Inflammatory macrophage treated with lipopolysaccharide for 4 hours (primary cell): ENCODE measurements at regions not wholly inside any gene's neighbourhood (a gene's known extent, or its start where the extent isn't known, plus 50 kb on each side); places are given as distances from the start of the nearest gene placed in this dataset.
"Not testable (repeated sequence)": the region's sequence is repeated elsewhere in the genome, so short reads cannot be mapped to it uniquely, and the experiment has no call there.

Experiments
- DNase-seq: peaks from one replicate; pipeline ENCODE4 v3.0.0-alpha.2; 2020

GRCh38 chr4:13678186-13678924, 50.8 kb upstream of the BOD1L1 start:
- no peak for DNase-seq

DNA sequence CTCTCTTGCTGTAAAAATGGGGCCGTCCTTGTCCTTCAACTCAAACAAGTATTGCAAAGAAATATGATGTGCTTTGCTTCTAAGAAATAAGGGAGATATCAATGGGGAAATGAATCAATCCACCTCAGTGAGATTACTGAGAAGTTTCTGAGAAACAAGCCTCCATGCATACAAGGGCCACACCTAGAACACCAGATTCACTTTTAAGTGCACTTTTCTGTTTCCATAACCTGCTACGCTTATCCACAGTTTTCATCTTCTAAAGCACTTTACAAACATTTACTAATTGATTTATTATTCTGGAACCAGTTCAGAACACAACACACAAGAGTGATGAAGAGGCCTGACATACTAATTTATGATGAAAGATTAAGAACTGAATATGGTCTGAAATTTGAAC, 54.0 kb upstream of the BOD1L1 start:
- DNase-seq: no peak

- no peak for DNase-seq
Observed at GRCh38 chr4:13694256-13694655, 66.7 kb upstream of the BOD1L1 start.

DNA sequence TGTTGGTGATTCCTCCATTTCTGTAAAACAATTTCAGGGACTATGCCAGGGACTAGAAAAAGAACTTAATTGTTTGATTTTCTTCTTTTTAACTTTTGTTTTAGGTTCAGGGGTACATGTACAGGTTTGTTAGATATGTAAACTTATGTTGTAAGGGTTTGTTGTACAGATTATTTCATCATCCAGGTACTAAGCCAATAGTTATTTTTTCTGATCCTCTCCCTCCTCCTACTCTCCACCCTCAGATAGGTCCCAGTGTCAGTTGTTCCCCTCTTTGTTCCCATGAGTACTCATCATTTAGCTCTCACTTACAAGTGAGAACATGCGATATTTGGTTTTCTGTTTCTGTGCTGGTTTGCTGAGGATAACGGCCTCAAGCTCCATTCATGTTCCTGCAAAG, 70.8 kb upstream of the BOD1L1 start:
- no peak for DNase-seq

DNA sequence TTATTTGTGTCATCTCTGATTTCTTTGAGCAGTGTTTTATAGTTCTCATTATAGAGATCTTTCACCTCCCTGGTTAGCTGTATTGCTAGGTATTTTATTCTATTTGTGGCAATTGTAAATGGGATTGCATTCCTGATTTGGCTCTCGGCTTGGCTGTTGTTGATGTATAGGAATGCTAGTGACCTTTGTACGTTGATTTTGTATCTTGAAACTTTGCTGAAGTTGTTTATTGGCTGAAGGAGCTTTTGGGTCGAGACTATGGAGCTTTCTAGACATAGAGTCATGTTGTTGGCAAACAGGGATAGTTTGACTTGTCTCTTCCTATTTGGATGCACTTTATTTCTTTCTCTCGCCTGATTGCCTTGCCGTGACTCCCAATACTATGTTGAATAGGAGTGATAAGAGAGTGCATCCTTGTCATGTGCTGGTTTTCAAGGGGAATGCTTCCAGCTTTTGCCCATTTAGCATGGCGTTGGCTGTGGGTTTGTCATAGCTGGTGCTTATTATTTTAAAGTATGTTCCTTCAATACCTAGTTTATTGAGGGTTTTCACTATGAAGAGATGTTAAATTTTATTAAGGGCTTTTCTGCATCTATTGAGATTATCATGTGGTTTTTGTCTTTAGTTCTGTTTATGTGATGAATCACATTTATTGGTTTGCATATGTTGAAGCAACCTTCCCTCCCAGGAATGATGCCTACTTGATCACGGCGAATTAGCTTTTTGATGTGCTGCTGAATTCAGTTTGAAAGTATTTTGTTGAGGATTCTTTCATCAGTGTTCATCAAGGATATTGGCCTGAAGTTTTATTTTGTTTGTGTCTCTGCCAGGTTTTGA, 72.7 kb upstream of the BOD1L1 start:
- no peak for DNase-seq

DNA sequence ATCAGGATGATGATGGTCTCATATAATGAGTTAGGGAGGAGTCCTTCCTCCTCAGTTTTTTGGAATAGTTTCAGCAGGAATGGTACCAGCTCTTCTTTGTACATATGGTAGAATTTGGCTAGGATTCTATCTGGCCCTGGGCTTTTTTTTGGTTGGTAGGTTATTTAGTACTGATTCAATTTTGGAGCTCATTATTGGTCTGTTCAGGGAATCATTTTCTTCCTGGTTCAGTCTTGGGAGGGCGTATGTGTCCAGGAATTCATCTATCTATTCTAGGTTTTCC, 73.3 kb upstream of the BOD1L1 start:
- DNase-seq: not testable (repeated sequence)

GRCh38 chr4:13701937-13702446, 74.5 kb upstream of the BOD1L1 start:
- peak; percentile 19 for DNase-seq

DNA sequence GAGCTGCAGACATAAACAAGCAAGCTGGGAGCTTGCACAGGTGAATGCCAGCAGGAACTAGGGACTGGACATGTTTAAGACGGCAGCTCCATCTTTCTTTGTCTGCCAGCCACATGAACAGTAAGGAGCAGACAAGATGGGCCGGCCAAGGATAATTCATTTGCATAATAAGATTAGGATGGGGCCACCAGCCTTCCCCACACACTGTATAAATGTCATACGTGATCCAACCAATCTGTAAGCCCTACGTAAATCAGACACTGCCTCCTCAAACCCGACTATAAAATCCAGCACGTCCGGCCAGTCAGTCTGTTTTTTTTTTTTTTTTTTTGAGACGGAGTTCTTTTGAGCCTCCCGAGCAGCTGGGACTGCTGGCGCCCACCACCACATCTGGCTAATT, 75.6 kb upstream of the BOD1L1 start:
- DNase-seq: no peak

DNA sequence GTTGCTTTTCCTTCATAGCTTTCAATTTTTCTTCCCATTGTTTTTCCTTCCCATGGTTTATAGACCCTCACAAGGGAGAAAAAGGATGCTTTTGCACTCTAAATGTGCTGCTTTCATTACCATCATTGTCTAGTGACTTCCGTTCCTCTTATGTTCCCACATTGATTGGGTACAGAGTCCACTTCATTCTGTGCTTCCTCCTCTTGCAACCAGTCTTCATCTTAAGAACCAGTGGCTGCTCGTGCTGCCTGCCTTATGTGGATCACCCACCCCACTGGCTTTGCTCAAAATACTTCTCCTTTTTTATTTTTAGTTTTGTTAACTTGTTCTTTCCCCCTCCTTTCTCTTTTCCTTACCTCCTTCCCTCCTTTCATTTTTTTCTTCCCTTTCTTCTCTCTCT, 76.5 kb upstream of the BOD1L1 start:
- peak; percentile 30 for DNase-seq

DNA sequence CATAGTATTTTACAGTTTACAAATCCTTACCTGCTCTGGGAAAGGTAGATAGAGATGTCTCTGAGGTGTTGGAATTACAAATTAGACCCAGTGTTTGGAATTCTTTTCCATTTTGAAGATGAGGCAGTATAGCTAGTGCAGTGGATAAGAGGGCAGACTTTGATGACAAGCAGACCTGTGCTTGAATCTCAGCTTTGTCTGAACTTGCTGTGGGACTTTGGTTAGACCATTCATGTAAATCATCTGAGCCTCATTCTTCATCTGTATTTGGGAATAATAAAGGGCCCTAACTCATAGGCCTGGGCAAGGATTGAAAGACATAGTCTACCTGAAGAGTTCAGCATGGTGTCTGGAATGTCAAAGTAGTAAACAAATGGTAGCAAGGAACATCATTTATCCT, 77.2 kb upstream of the BOD1L1 start:
- no peak for DNase-seq

DNA sequence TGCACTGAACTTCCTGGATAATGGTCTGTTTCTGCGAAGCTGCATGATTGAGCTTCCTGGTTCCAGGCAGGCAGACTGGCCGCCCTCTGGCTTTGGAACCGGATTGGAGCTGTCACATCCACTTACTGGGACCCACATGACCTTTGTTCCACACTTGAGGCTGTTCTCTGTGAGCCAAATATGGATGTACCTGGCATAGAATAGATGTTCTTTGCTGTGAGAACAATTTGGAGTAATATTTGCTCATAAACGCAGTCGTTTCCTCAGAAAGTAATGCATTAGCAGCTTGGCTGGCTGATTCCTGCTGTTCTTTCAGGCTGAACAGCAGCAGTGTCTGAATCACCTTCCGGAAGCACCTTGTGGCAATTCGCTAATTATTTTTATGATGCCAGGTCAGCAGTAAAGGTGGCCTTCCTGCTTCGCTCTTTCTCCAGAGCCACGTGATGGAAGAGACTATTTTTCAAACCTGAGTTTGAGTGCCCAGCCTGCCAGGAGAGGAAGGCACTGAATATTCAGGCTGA, 78.1 kb upstream of the BOD1L1 start:
- DNase-seq: no peak

DNA sequence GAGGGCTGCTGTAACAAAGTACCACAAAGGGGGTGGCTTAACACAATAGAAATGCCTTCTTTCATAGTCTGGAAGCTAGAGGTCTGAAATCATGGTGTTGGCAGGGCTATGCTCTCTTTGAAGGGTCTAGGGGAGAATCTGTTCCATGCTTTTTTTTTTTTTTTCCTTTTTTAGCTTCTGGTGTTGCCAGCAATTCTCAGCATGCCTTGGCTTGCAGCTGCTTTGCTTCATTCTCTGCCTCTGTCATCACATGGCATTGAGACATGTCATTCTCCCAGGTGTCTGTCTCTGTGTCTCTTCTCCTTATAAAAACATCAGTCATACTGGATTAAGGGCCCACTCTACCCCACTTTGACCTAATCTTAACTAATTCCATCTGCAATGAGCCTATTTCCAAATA, 78.6 kb upstream of the BOD1L1 start:
- DNase-seq: no peak

- no peak for DNase-seq
Observed at GRCh38 chr4:13706716-13707115, 79.2 kb upstream of the BOD1L1 start.

GRCh38 chr4:13710246-13710885, 82.8 kb upstream of the BOD1L1 start:
- DNase-seq: peak; percentile 12

- DNase-seq: no peak
Observed at GRCh38 chr4:13711233-13711785, 83.8 kb upstream of the BOD1L1 start.

DNA sequence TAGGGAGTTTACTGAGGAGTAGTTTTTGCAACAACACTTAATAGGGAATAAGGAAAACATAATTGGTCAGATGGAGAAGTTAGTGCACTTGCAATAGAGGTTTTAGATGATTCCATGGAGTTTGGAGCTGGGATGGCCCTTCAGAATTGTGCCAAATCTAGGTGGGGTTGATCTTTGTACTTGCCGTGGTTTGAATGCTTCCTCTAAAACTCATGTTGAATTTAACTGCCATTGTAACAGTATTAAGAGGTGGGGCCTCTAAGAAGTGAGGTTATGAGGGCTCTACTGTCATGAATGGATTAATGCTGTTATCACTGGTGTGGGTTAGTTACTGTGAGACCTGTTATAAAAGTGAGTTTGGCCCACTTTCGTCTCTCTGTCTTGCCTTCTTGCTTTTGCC, 94.4 kb upstream of the BOD1L1 start:
- no peak for DNase-seq

DNA sequence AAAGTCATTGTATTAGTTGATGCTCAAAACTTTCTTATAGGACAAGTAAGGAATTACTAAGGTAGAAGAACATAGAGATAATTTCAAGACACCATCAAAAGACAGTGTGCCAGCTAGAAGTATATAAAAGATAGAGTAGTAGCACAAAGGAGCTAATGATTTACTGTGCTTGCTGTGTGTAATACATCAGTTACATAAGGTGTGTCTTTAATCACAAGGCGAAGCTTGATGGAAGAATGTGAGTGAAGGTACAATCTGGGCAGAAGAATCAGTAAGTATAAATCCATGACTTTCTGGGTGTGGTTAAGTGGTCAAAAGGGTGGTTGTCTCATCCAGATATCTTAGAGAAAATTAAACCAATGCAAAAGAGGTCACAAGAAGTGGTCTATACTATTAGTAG, 95.1 kb upstream of the BOD1L1 start:
- no peak for DNase-seq

DNA sequence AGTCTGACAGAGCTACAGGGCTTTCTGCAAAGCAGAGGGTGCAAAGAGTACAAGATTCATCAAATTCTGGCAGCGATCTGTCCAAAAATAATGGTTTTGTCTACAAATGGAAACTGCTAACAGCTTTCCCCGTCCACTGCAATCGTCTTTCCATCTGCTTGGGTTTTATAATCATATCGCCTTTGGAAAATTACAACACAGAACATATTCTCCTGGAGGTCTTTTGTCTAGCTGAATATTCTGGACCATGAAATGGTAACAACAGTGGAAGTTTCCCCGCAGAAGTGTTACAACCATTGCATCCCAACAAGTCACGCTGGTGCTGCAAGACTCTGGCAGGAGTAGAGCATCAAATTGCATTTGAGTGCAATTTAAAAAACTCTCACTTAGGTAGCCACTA, 101.2 kb upstream of the BOD1L1 start:
- DNase-seq: no peak

DNA sequence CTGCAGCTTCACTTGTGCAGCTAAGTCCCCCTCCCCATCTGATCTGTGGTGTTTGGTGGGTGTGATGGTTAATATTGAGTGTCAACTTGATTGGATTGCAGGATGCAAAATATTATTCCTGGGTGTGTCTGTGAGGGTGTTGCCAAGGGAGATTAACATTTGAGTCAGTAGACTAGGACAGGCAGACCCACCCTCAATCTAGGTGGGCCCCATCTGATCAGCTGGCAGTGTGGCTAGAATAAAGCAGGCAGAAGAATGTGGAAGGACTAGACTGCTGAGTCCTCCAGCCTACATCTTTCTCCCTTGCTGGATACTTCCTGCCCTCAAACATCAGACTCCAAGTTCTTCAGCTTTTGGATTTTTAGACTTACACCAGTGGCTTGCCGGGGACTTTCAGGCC, 103.5 kb upstream of the BOD1L1 start:
- no peak for DNase-seq

DNA sequence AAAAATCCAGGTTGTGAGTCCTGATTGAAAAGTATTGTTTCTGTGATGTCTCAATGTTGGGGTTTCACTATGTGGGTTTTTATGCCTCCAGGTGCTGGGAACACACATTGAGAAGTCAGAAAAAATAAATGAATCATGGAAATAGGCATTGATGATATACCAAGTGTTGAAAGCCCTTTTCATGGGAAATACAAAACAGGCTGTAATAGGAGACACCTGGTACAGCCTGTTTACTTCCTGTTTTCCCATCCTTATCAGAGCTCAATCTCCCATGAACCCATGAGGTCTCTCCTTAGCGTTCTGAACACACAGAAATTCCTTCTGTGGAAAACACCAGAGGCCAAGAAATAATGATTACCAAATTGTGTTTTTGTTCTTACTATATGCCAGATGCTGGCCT, 106.3 kb upstream of the BOD1L1 start:
- no peak for DNase-seq

DNA sequence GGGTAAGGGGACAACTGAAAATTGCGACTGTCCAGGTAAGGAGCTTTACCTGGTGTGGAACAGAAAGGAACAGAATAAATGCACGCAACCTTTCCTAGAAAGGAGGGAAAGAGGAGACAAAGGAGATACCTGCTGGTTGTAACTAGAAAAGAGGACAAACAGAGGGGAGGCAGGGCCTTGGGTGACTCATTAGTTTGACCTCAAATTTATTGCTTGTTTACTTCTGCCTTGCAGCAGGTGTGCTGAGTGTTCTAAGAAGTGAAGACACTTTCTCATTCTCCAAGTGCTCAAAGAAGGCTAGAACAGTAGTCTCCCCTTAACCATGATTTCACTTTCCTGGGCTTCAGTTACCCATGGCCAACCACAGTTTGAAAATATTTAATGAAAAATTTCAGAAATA, 123.1 kb upstream of the BOD1L1 start:
- DNase-seq: no peak

GRCh38 chr4:13761581-13761980, 134.1 kb upstream of the BOD1L1 start:
- not testable (repeated sequence) for DNase-seq

DNA sequence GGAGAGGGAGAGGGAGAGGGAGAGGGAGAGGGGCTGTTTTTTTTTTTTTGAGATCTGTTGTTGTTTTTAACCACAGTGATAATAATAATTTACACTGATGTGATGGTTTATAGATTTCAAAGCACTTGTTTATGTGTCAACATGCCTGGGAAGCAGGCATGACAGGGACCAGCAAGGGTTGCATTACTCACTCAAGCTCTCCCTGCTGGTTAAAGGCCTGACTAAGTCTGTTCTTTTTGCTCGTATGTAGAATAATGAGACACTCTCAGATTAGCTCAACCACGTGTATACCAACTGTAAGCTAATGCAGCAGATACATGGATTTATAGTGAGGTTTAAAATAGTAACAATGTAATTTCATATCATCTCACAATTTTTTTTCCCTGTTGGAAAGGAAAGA, 134.6 kb upstream of the BOD1L1 start:
- DNase-seq: no peak

- DNase-seq: no peak
Observed at GRCh38 chr4:13763707-13764106, 136.2 kb upstream of the BOD1L1 start.
